ENCODE measurements at regions not wholly inside any gene's neighbourhood (a gene's known extent, or its start where the extent isn't known, plus 50 kb on each side); places are given as distances from the start of the nearest gene placed in this dataset.
"Not testable (repeated sequence)": the region's sequence is repeated elsewhere in the genome, so short reads cannot be mapped to it uniquely, and the experiment has no call there.

DNA sequence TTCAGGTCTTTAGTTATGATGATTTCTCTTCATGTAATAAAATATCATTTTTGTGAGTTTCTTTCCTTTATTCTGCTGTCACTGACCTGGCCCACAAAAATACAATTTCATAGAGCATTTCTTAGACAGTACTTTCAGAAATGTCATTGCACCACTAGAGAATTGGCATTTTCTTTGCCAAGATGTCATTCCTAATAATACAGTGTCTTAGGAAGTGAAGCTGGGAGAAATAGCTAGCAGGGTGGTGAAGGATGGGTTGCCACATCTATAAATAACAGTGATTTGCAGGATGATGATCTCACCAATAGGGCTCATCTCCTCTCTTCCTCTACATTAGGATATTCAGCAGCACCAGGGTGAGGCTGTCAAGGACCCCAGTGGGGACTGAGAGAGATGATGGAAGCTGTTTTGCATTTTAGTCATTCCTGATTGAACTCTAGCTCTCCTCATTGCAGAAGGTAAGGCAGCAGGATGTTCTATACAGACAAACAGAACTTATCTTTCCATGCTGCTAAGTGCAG, 452.1 kb downstream of the NXPH1 start:
- no peak for DNase-seq
- intact Hi-C loops (cut with DNase I; ENCODE audit: low total_unique reads) = no loop called here
- Histone ChIP-seq H3K36me3 (no peaks in the 10 kb centered on the region), H3K4me3 (no peak overlapping the region), H3K9me3 (peaks cover 0 to 4% (median 0%) of the 10 kb centered on the region in 4 donors), H3K27ac (no peak overlapping the region), H3K4me1 (no peaks in the 10 kb centered on the region), H3K27me3 (no peaks in the 10 kb centered on the region)
- TF ChIP-seq CTCF (IDR thresholded peaks at IDR 0.05) = no peak
- no peak for TF ChIP-seq POLR2A (IDR thresholded peaks at IDR 0.05)
- no peak for TF ChIP-seq EP300 (IDR thresholded peaks at IDR 0.05)
- no peak for TF ChIP-seq POLR2AphosphoS5 (IDR thresholded peaks at IDR 0.05)

DNA sequence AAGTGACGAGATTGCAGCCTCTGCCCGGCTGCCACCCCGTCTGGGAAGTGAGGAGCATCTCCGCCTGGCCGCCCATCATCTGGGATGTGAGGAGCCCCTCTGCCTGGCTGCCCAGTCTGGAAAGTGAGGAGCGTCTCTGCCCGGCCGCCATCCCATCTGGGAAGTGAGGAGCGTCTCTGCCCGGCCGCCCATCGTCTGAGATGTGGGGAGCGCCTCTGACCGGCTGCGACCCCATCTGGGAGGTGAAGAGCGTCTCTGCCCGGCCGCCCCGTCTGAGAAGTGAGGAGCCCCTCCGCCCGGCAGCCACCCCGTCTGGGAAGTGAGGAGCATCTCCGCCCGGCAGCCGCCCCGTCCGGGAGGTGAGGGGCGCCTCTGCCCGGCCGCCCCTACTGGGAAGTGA, 456.9 kb downstream of the NXPH1 start:
- DNase-seq; H3K27me3 ChIP-seq; intact Hi-C loops (cut with DNase I; ENCODE audit: low total_unique reads); H3K9me3 ChIP-seq; H3K27ac ChIP-seq; H3K4me3 ChIP-seq; H3K36me3 ChIP-seq; H3K4me1 ChIP-seq: not testable (repeated sequence)
- WGBS, 5 donors = 91 to 96% (median 96%) methylated on average over 19 to 30 of the region's 30 CpGs

DNA sequence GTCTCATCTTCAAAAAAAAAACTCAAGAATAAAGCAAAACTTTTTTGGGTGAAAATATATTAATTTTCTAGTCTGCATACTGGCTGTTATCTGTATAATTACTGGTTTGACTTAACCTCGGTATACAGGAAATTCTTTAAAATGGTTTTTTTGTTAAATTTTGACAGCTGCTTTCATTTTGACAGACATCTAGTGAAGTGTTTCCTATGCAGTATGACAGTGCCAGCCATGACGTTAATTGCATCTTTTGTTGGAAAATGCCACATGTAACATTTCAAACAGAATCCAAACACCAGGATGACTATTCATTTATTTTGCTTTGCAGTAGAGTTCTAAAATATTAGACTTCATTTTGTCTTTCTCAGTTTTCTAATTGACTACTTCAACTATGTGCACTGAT, 460.4 kb downstream of the NXPH1 start:
- Histone ChIP-seq H3K36me3 (no peaks in the 10 kb centered on the region), H3K9me3 (peaks cover 0 to 4% (median 0%) of the 10 kb centered on the region in 4 donors), H3K4me1 (no peaks in the 10 kb centered on the region), H3K27ac (no peak overlapping the region), H3K27me3 (no peaks in the 10 kb centered on the region), H3K4me3 (no peak overlapping the region)
- intact Hi-C loops (cut with DNase I; ENCODE audit: low total_unique reads) = no loop called here
- TF ChIP-seq CTCF (IDR thresholded peaks at IDR 0.05) (no peak), POLR2AphosphoS5 (IDR thresholded peaks at IDR 0.05) (no peak), POLR2A (IDR thresholded peaks at IDR 0.05) (no peak), EP300 (IDR thresholded peaks at IDR 0.05) (no peak)
- DNase-seq = no peak
- 47 to 65% (median 56%) methylated on average over 2 of the region's 2 CpGs for WGBS, 5 donors

GRCh38 chr7:8906396-8907075, 473.1 kb downstream of the NXPH1 start:
- WGBS, 5 donors = 73 to 85% (median 80%) methylated on average over 6 of the region's 6 CpGs

More at GRCh38 chr7:8906396-8907075, 473.1 kb downstream of the NXPH1 start:
- no peaks in the 10 kb centered on the region for H3K36me3 ChIP-seq
- H3K9me3 ChIP-seq = no peaks in the 10 kb centered on the region
- H3K27me3 ChIP-seq = no peaks in the 10 kb centered on the region
- no peak overlapping the region for H3K27ac ChIP-seq
- no peak for DNase-seq
- TF ChIP-seq CTCF (IDR thresholded peaks at IDR 0.05) = no peak
- TF ChIP-seq POLR2AphosphoS5 (IDR thresholded peaks at IDR 0.05) = no peak
- TF ChIP-seq EP300 (IDR thresholded peaks at IDR 0.05) = no peak
- no peak for TF ChIP-seq POLR2A (IDR thresholded peaks at IDR 0.05)
- H3K4me1 ChIP-seq = no peaks in the 10 kb centered on the region
- H3K4me3 ChIP-seq = no peak overlapping the region
- intact Hi-C loops (cut with DNase I; ENCODE audit: low total_unique reads) = no loop called here
